BE2C (cell line): ENCODE measurements at regions not wholly inside any gene's neighbourhood (a gene's known extent, or its start where the extent isn't known, plus 50 kb on each side); places are given as distances from the start of the nearest gene placed in this dataset.

ENCODE experiments used
- DNase-seq: peaks from one replicate; pipeline ENCODE4 v3.0.0-alpha.2; 2020
- H3K27me3 ChIP-seq: fragments of 250-450 bp; sonication (Bioruptor Pico); 2 replicates; pipeline ENCODE4 v1.5.1; 2020; ENCODE audit warnings: mild to moderate bottlenecking
- H3K36me3 ChIP-seq: fragments of 250-450 bp; sonication (Bioruptor Pico); 2 replicates; pipeline ENCODE4 v1.5.1; 2020; ENCODE audit warnings: mild to moderate bottlenecking
- H3K4me1 ChIP-seq: fragments of 250-450 bp; sonication (Bioruptor Pico); 2 replicates; pipeline ENCODE4 v1.5.1; 2020
- H3K4me3 ChIP-seq: 2 replicates; pipeline ENCODE4 v1.5.1; 2011; ENCODE audit warnings: low read depth, low read length
- H3K9me3 ChIP-seq: fragments of 250-450 bp; sonication (Bioruptor Pico); 2 replicates; pipeline ENCODE4 v1.5.1; 2020
- TF ChIP-seq, protein P1 (sequence below): IDR thresholded peaks from 2 replicates; pipeline ENCODE4 v1.5.1; 2012; ENCODE audit warnings: mild to moderate bottlenecking, low read depth, low read length

DNA sequence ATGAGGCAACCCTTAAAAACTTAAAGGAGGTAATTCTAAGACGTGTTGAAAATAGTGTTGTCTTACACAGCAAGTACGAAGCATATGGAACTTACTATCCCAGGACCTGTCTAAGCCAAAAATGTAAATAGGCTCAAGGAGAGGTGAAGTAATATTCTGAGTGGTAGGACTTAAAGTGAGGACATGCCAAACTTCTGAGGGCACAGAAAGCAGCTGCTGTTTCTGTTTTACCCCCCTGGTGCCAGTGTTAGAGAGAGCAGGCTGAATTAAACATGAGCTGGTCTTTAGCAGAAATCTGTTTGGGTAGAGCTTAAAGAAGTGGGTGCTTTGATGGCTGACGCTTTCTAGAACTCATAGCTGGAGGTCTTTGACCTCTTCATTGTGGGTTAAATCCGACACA, 149.7 kb upstream of the NPHP3 start:
- H3K4me1 ChIP-seq, result no peaks in the 10 kb centered on the region; the same call in 1 of the 2 replicates
- H3K4me3 ChIP-seq, result no peak overlapping the region
- H3K27me3 ChIP-seq, result no peaks in the 10 kb centered on the region
- no peaks in the 10 kb centered on the region for H3K36me3 ChIP-seq
- H3K9me3 ChIP-seq, result no peaks in the 10 kb centered on the region
- TF ChIP-seq, protein P1, sequence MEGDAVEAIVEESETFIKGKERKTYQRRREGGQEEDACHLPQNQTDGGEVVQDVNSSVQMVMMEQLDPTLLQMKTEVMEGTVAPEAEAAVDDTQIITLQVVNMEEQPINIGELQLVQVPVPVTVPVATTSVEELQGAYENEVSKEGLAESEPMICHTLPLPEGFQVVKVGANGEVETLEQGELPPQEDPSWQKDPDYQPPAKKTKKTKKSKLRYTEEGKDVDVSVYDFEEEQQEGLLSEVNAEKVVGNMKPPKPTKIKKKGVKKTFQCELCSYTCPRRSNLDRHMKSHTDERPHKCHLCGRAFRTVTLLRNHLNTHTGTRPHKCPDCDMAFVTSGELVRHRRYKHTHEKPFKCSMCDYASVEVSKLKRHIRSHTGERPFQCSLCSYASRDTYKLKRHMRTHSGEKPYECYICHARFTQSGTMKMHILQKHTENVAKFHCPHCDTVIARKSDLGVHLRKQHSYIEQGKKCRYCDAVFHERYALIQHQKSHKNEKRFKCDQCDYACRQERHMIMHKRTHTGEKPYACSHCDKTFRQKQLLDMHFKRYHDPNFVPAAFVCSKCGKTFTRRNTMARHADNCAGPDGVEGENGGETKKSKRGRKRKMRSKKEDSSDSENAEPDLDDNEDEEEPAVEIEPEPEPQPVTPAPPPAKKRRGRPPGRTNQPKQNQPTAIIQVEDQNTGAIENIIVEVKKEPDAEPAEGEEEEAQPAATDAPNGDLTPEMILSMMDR, result no peak
- DNase-seq, result no peak

DNA sequence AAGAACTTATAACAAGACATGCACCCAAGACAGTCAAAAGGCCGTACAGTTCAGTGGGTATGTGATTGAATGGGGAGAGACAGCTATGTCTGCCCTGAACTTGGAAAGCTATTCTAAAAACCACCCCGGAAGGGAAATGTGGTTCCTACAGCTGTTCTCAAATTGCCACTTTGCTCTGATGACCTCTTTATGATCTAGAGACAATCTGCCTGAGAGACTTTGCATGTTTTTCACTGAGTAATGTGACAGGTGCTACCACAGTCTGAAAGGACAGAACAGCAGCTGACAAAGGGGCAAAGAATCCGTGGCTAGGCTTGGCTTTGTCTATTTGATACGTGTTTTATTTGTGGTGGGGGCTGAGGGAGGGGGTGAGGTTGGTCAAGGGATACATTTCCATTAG, 148.3 kb upstream of the NPHP3 start:
- H3K27me3 ChIP-seq, result no peaks in the 10 kb centered on the region
- TF ChIP-seq, protein P1, result no peak
- no peaks in the 10 kb centered on the region; the same call in 1 of the 2 replicates for H3K4me1 ChIP-seq
- no peaks in the 10 kb centered on the region for H3K9me3 ChIP-seq
- DNase-seq, result no peak
- H3K4me3 ChIP-seq, result no peak overlapping the region
- no peaks in the 10 kb centered on the region for H3K36me3 ChIP-seq

- TF ChIP-seq, protein P1, result no peak
- DNase-seq, result no peak
- H3K36me3 ChIP-seq, result no peaks in the 10 kb centered on the region
Observed at GRCh38 chr3:132867956-132868355, 145.7 kb upstream of the NPHP3 start.

GRCh38 chr3:132867526-132867925, 145.3 kb upstream of the NPHP3 start:
- Histone ChIP-seq H3K27me3 (no peaks in the 10 kb centered on the region), H3K9me3 (no peaks in the 10 kb centered on the region), H3K36me3 (no peaks in the 10 kb centered on the region), H3K4me3 (no peak overlapping the region), H3K4me1 (no peaks in the 10 kb centered on the region)
- TF ChIP-seq, protein P1, result no peak
- no peak for DNase-seq

More at GRCh38 chr3:132867956-132868355, 145.7 kb upstream of the NPHP3 start:
- Histone ChIP-seq H3K4me1 (no peaks in the 10 kb centered on the region; the same call in 1 of the 2 replicates), H3K4me3 (no peak overlapping the region), H3K27me3 (no peaks in the 10 kb centered on the region), H3K9me3 (no peaks in the 10 kb centered on the region)

DNA sequence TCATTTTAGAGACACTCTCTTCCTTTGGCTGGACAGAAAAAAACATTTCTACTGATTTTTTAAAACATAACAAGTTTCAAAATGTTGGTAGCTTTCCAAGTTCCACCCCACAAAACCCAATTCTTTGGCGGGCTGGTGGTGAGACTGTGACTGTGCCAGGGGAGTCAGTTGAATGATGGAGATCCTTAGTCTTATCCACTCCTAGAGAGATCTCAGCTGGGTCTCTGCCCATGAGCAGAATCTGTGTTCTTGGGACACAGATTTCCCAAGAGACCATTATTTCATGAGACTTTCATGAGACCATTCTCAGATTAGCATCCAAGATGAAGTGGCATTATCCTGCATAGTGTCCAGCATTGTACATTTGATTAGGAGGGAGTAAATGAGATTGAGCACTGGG, 135.1 kb upstream of the NPHP3 start:
- TF ChIP-seq, protein P1, result no peak
- Histone ChIP-seq H3K36me3 (no peaks in the 10 kb centered on the region), H3K27me3 (no peaks in the 10 kb centered on the region), H3K4me1 (peaks cover 14% of the 10 kb centered on the region), H3K9me3 (no peaks in the 10 kb centered on the region; the same call in 1 of the 2 replicates), H3K4me3 (no peak overlapping the region)
- DNase-seq, result no peak

- no peak overlapping the region for H3K4me3 ChIP-seq
- TF ChIP-seq, protein P1, result no peak
- peak; percentile 28 for DNase-seq
Observed at GRCh38 chr3:132854856-132855535, 132.8 kb upstream of the NPHP3 start.

More at GRCh38 chr3:132854856-132855535, 132.8 kb upstream of the NPHP3 start:
- H3K4me1 ChIP-seq, result peaks cover 14% of the 10 kb centered on the region
- no peaks in the 10 kb centered on the region for H3K36me3 ChIP-seq
- H3K9me3 ChIP-seq, result no peaks in the 10 kb centered on the region; the same call in 1 of the 2 replicates
- no peaks in the 10 kb centered on the region for H3K27me3 ChIP-seq
